ENCODE measurements at regions not wholly inside any gene's neighbourhood (a gene's known extent, or its start where the extent isn't known, plus 50 kb on each side); places are given as distances from the start of the nearest gene placed in this dataset.
A peak's percentile ranks its signal among the peaks of the same experiment; 100 is the strongest.

DNA sequence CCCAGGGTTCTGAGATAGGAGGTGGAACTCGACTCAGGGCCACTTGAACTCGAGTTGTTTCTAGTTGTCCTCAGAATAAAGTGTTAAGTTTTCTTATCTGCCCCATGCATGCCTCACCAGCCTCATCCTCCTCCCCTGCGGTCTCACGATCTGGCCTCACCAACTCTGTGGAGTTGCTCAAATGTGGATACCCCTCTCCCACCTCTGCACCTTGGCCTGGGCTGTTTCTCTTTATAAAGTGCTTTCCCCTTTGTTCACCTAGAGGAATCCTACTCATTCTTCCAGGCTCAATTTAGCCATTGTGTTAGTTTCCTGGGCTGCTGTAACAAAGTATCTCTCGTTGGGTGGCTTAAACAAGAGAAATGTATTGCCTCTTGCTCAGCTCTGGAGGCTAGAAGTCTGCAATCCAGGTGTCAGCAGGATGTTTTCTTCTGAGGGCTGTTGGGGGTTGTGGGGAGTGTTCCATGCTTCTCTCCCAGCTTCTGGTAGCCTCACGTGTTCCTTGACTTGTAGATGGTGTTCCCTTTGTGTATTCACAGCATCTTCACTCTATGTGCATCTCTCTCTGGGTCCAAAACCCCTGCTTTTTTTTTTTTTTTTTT is 100.7 kb downstream of the MEX3B start (continued):
- TF ChIP-seq TBL1XR1 (IDR thresholded peaks at IDR 0.05; ENCODE audit: low read length in 2 of 2) = peak in 1 of 2 experiments; percentile 78; a peak in 2 of 4 replicates
- peak; percentile 46 for TF ChIP-seq CXXC5 (CRISPR knock-in tag; IDR thresholded peaks at IDR 0.05)
- TF ChIP-seq NCOA4 (IDR thresholded peaks at IDR 0.05; ENCODE audit: partially characterized antibody) = peak; percentile 48
- no peak for TF ChIP-seq ZNF280B (CRISPR knock-in tag; IDR thresholded peaks at IDR 0.05)
- TF ChIP-seq ZNF780A (CRISPR knock-in tag; IDR thresholded peaks at IDR 0.05) = no peak
- no peak for TF ChIP-seq STAG1 (CRISPR knock-in tag; IDR thresholded peaks at IDR 0.05; ENCODE audit: borderline replicate concordance)
- peak; percentile 33; the same call in 1 of the 2 replicates for TF ChIP-seq ARID3A (IDR thresholded peaks at IDR 0.05; ENCODE audit: borderline replicate concordance, low read depth, low read length)
- no peak for TF ChIP-seq ZNF830 (CRISPR knock-in tag; IDR thresholded peaks at IDR 0.05)
- TF ChIP-seq ZNF184 (CRISPR knock-in tag; IDR thresholded peaks at IDR 0.05) = no peak
- no peak for TF ChIP-seq ARHGAP35 (IDR thresholded peaks at IDR 0.05; ENCODE audit: partially characterized antibody)
- no peak for TF ChIP-seq JUN (IDR thresholded peaks at IDR 0.05; ENCODE audit: borderline replicate concordance, low read depth, low read length)
- TF ChIP-seq JUN (CRISPR knock-in tag; IDR thresholded peaks at IDR 0.05; ENCODE audit: borderline replicate concordance) = no peak
- no peak for TF ChIP-seq ZSCAN32 (CRISPR knock-in tag; IDR thresholded peaks at IDR 0.05)
- TF ChIP-seq, protein P1, sequence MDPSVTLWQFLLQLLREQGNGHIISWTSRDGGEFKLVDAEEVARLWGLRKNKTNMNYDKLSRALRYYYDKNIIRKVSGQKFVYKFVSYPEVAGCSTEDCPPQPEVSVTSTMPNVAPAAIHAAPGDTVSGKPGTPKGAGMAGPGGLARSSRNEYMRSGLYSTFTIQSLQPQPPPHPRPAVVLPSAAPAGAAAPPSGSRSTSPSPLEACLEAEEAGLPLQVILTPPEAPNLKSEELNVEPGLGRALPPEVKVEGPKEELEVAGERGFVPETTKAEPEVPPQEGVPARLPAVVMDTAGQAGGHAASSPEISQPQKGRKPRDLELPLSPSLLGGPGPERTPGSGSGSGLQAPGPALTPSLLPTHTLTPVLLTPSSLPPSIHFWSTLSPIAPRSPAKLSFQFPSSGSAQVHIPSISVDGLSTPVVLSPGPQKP (CRISPR knock-in tag; IDR thresholded peaks at IDR 0.05) = no peak
- TF ChIP-seq, protein P2, sequence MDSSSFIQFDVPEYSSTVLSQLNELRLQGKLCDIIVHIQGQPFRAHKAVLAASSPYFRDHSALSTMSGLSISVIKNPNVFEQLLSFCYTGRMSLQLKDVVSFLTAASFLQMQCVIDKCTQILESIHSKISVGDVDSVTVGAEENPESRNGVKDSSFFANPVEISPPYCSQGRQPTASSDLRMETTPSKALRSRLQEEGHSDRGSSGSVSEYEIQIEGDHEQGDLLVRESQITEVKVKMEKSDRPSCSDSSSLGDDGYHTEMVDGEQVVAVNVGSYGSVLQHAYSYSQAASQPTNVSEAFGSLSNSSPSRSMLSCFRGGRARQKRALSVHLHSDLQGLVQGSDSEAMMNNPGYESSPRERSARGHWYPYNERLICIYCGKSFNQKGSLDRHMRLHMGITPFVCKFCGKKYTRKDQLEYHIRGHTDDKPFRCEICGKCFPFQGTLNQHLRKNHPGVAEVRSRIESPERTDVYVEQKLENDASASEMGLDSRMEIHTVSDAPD (CRISPR knock-in tag; IDR thresholded peaks at IDR 0.05) = no peak
- TF ChIP-seq HCFC1 (IDR thresholded peaks at IDR 0.05; ENCODE audit: low read depth, low read length) = no peak
- no peak for TF ChIP-seq HNRNPLL (IDR thresholded peaks at IDR 0.05; ENCODE audit: low read depth, low read length, poor library complexity, severe bottlenecking)
- peak; percentile 91 for TF ChIP-seq MTA2 (IDR thresholded peaks at IDR 0.05; ENCODE audit: low read depth)
- TF ChIP-seq ETV6 (IDR thresholded peaks at IDR 0.05; ENCODE audit: borderline replicate concordance in 1 of 2, low read depth in 2 of 2, low read length in 1 of 2) = no peak
- no peak for TF ChIP-seq ETV6 (CRISPR knock-in tag; IDR thresholded peaks at IDR 0.05; ENCODE audit: borderline replicate concordance)
- no peak for TF ChIP-seq EWSR1 (IDR thresholded peaks at IDR 0.05; ENCODE audit: borderline replicate concordance, low read depth, partially characterized antibody)
- TF ChIP-seq ZNF561 (CRISPR knock-in tag; conservative IDR thresholded peaks at IDR 0.05) = no peak
- no peak for TF ChIP-seq ZNF445 (CRISPR knock-in tag; IDR thresholded peaks at IDR 0.05; ENCODE audit: low read depth)
